ENCODE measurements at regions not wholly inside any gene's neighbourhood (a gene's known extent, or its start where the extent isn't known, plus 50 kb on each side); places are given as distances from the start of the nearest gene placed in this dataset.

DNA sequence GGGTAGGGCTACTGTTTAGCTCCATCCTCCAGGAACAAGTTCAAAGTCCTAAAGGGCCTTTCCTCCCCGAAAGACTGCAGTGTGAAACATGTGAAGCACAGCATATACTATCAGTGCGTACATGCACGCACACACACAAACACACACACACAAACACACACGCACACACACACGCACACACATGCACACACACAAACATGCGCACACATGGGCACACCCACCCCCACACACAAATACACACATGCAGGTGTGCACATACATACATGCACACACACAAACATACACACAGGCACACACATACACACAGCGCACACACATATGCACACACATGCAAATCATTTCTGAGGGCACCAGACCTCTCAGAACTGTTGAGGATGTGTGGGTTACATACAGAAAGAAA is 382.0 kb upstream of the CDH4 start:
- CTCF ChIA-PET, result no interaction called here

DNA sequence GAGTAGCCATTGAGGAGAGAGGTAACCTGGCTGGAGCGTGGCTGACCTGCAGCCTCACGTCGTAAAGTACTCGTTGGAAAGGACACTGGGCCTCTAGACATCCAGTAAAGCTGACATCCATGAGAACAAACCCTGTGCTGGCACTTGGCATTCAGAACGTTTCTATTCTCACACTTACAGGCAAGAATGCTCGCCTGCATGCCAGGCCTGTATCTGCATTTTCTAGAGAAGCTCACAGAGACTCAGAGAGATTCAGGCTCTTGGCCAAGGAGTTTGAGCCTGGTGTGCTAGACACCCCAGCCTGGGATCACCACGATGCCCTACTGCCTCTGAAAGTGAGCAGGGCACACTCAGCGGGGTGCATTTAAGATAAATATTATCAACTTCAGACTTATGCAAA is 379.8 kb upstream of the CDH4 start:
- POLR2A ChIA-PET, result no interaction called here
- no peaks in the 10 kb centered on the region for H3K9me3 ChIP-seq (ENCODE audit: control insufficient read depth, insufficient read depth, low read depth, low read length)
- CTCF ChIA-PET, result no interaction called here
- H3K4me3 ChIP-seq (ENCODE audit: low read depth, low read length), result no peak overlapping the region
- TF ChIP-seq, protein P1, sequence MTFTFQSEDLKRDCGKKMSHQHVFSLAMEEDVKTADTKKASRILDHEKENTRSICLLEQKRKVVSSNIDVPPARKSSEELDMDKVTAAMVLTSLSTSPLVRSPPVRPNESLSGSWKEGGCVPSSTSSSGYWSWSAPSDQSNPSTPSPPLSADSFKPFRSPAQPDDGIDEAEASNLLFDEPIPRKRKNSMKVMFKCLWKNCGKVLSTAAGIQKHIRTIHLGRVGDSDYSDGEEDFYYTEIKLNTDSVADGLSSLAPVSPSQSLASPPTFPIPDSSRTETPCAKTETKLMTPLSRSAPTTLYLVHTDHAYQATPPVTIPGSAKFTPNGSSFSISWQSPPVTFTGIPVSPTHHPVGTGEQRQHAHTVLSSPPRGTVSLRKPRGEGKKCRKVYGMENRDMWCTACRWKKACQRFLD (tag by site-specific recombination; IDR thresholded peaks at IDR 0.05), result no peak
- TF ChIP-seq ZNF626 (tag by site-specific recombination; IDR thresholded peaks at IDR 0.05) (no peak), ZFP41 (tag by site-specific recombination; IDR thresholded peaks at IDR 0.05; ENCODE audit: borderline replicate concordance) (no peak), SETDB1 (IDR thresholded peaks at IDR 0.05; ENCODE audit: insufficient read length, low read length) (no peak), ZNF184 (tag by site-specific recombination; IDR thresholded peaks at IDR 0.05) (no peak), ZNF747 (tag by site-specific recombination; IDR thresholded peaks at IDR 0.05) (no peak), ZNF394 (tag by site-specific recombination; IDR thresholded peaks at IDR 0.05; ENCODE audit: borderline replicate concordance) (no peak), PRDM1 (tag by site-specific recombination; IDR thresholded peaks at IDR 0.05) (no peak), ZNF521 (tag by site-specific recombination; IDR thresholded peaks at IDR 0.05) (no peak), SALL2 (tag by site-specific recombination; IDR thresholded peaks at IDR 0.05; ENCODE audit: borderline replicate concordance) (no peak), KLF8 (tag by site-specific recombination; IDR thresholded peaks at IDR 0.05) (no peak), ZNF2 (tag by site-specific recombination; IDR thresholded peaks at IDR 0.05) (no peak)
- TF ChIP-seq, protein P2, sequence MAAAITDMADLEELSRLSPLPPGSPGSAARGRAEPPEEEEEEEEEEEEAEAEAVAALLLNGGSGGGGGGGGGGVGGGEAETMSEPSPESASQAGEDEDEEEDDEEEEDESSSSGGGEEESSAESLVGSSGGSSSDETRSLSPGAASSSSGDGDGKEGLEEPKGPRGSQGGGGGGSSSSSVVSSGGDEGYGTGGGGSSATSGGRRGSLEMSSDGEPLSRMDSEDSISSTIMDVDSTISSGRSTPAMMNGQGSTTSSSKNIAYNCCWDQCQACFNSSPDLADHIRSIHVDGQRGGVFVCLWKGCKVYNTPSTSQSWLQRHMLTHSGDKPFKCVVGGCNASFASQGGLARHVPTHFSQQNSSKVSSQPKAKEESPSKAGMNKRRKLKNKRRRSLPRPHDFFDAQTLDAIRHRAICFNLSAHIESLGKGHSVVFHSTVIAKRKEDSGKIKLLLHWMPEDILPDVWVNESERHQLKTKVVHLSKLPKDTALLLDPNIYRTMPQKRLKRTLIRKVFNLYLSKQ (tag by site-specific recombination; IDR thresholded peaks at IDR 0.05; ENCODE audit: borderline replicate concordance), result no peak
- TF ChIP-seq, protein P3, sequence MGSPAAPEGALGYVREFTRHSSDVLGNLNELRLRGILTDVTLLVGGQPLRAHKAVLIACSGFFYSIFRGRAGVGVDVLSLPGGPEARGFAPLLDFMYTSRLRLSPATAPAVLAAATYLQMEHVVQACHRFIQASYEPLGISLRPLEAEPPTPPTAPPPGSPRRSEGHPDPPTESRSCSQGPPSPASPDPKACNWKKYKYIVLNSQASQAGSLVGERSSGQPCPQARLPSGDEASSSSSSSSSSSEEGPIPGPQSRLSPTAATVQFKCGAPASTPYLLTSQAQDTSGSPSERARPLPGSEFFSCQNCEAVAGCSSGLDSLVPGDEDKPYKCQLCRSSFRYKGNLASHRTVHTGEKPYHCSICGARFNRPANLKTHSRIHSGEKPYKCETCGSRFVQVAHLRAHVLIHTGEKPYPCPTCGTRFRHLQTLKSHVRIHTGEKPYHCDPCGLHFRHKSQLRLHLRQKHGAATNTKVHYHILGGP (tag by site-specific recombination; IDR thresholded peaks at IDR 0.05), result no peak
- TF ChIP-seq, protein P4, sequence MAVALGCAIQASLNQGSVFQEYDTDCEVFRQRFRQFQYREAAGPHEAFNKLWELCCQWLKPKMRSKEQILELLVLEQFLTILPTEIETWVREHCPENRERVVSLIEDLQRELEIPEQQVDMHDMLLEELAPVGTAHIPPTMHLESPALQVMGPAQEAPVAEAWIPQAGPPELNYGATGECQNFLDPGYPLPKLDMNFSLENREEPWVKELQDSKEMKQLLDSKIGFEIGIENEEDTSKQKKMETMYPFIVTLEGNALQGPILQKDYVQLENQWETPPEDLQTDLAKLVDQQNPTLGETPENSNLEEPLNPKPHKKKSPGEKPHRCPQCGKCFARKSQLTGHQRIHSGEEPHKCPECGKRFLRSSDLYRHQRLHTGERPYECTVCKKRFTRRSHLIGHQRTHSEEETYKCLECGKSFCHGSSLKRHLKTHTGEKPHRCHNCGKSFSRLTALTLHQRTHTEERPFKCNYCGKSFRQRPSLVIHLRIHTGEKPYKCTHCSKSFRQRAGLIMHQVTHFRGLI (tag by site-specific recombination; IDR thresholded peaks at IDR 0.05), result no peak
- TF ChIP-seq, protein P5, sequence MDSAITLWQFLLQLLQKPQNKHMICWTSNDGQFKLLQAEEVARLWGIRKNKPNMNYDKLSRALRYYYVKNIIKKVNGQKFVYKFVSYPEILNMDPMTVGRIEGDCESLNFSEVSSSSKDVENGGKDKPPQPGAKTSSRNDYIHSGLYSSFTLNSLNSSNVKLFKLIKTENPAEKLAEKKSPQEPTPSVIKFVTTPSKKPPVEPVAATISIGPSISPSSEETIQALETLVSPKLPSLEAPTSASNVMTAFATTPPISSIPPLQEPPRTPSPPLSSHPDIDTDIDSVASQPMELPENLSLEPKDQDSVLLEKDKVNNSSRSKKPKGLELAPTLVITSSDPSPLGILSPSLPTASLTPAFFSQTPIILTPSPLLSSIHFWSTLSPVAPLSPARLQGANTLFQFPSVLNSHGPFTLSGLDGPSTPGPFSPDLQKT (IDR thresholded peaks at IDR 0.05; ENCODE audit: borderline replicate concordance, low read depth, low read length), result no peak
- H3K4me1 ChIP-seq (ENCODE audit: control insufficient read depth, insufficient read depth, low read length), result no peaks in the 10 kb centered on the region
- H3K27ac ChIP-seq (ENCODE audit: extremely low read depth, low read depth, low read length), result no peak overlapping the region
- no peaks in the 10 kb centered on the region for H3K36me3 ChIP-seq (ENCODE audit: control insufficient read depth in 2 of 2, insufficient read depth in 1 of 2, low read length in 2 of 2)

More for the DNA sequence above, 382.0 kb upstream of the CDH4 start:
- Histone ChIP-seq H3K4me3 (ENCODE audit: low read depth, low read length) (no peak overlapping the region), H3K9me3 (ENCODE audit: control insufficient read depth, insufficient read depth, low read depth, low read length) (no peaks in the 10 kb centered on the region), H3K36me3 (ENCODE audit: control insufficient read depth in 2 of 2, insufficient read depth in 1 of 2, low read length in 2 of 2) (no peaks in the 10 kb centered on the region), H3K27ac (ENCODE audit: extremely low read depth, low read depth, low read length) (no peak overlapping the region), H3K4me1 (ENCODE audit: control insufficient read depth, insufficient read depth, low read length) (no peaks in the 10 kb centered on the region)
- TF ChIP-seq SP2 (tag by site-specific recombination; IDR thresholded peaks at IDR 0.05) (no peak), ZNF366 (tag by site-specific recombination; conservative IDR thresholded peaks at IDR 0.05) (no peak)
- TF ChIP-seq, protein P6, sequence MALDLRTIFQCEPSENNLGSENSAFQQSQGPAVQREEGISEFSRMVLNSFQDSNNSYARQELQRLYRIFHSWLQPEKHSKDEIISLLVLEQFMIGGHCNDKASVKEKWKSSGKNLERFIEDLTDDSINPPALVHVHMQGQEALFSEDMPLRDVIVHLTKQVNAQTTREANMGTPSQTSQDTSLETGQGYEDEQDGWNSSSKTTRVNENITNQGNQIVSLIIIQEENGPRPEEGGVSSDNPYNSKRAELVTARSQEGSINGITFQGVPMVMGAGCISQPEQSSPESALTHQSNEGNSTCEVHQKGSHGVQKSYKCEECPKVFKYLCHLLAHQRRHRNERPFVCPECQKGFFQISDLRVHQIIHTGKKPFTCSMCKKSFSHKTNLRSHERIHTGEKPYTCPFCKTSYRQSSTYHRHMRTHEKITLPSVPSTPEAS (tag by site-specific recombination; IDR thresholded peaks at IDR 0.05), result peak; percentile 99
- POLR2A ChIA-PET, result no interaction called here

All from HEK293 (cell line).